GM10248 (cell line): ENCODE measurements at regions not wholly inside any gene's neighbourhood (a gene's known extent, or its start where the extent isn't known, plus 50 kb on each side); places are given as distances from the start of the nearest gene placed in this dataset.

ENCODE experiments used
- CTCF ChIA-PET: fragments of 300-600 bp; sonication (Branson Sonifier 250); formaldehyde crosslinking; extraction: SDS; loops from one replicate; lab custom pipeline; 2021; ENCODE audit warnings: antibody characterized with exemption; lab: Yijun Ruan, JAX
- POLR2A ChIA-PET: fragments of 350-650 bp; sonication (Branson Sonifier 250); formaldehyde crosslinking; extraction: SDS; loops from one replicate; lab custom pipeline; 2020; ENCODE audit warnings: antibody characterized with exemption; lab: Yijun Ruan, JAX
- DNase-seq: peaks from one replicate; pipeline ENCODE4 v3.0.0; 2012; ENCODE audit errors: extremely low spot score
- TF ChIP-seq, protein P1 (sequence below): IDR thresholded peaks from 2 replicates; pipeline ENCODE4 v1.5.1; 2012; ENCODE audit warnings: mild to moderate bottlenecking, low read depth; ENCODE audit errors: extremely low read depth, missing control alignments, control extremely low read depth

DNA sequence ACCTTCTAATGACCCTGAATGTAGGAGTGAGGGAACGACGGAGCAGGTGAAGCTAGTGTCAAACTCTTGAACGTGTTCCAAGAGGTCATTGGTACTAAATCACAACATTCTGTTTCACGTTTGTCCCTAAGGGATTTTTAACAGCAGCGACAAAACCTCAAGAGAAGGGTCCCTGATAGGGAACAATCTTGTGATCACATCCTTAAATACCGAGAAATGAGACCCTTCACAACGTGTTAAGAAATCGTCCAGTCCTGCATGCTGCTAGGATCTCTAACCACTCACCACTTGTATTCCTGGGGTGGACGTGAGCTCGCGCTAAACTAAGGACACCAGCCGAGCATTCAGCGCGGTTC is 134.1 kb upstream of the KRAS start:
- POLR2A ChIA-PET = interaction anchor here (0.5 kb wide), 1 partner anchor 1397 kb away, joined by 3 read pairs; no protein-coding TSS in a partner anchor
- CTCF ChIA-PET = interaction anchor here (1.0 to 3.3 kb wide), 2 partner anchors 10 to 17 kb away, joined by 4 to 12 read pairs; no protein-coding TSS in a partner anchor
- no peak for DNase-seq
- TF ChIP-seq, protein P1, sequence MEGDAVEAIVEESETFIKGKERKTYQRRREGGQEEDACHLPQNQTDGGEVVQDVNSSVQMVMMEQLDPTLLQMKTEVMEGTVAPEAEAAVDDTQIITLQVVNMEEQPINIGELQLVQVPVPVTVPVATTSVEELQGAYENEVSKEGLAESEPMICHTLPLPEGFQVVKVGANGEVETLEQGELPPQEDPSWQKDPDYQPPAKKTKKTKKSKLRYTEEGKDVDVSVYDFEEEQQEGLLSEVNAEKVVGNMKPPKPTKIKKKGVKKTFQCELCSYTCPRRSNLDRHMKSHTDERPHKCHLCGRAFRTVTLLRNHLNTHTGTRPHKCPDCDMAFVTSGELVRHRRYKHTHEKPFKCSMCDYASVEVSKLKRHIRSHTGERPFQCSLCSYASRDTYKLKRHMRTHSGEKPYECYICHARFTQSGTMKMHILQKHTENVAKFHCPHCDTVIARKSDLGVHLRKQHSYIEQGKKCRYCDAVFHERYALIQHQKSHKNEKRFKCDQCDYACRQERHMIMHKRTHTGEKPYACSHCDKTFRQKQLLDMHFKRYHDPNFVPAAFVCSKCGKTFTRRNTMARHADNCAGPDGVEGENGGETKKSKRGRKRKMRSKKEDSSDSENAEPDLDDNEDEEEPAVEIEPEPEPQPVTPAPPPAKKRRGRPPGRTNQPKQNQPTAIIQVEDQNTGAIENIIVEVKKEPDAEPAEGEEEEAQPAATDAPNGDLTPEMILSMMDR = no peak

DNA sequence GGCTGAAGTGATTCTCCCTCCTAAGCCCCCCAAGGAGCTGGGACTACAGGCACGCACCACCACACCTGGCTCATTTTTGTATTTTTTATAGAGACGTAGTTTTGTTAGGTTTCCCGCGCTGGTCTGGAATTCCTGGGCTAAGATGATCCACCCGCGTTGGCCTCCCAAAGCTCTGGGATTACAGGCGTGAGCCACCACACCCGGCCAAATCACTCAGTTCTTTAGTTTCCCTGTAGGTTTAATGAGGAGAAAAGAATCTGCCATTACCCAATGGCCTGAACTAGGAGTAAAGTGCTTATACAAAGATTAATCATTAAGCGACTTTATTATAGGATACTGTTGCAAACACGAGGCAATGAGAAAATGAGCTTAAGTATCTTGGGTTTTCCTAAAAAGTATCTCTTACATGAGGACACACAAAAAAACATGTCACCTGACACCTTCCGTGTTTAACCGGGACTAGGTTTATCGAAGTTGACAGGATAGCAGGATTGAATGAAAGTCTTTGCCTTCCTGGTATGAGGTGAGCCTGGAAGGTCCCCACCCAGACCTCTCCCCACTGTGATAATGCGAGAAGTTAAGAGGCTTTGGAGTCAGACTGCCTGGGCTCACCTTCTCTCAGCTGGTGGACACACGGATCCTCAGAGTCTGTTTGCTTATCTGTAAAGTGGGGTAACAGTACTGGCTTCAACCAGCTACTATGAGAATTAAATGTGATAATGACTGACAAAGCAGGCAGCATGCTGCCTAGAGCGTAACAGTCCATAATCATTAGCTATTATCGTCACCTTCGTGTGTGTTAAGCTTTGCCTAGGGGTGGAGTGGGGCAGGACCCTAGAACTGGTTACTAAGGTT is 133.5 kb upstream of the KRAS start:
- no peak for DNase-seq
- TF ChIP-seq, protein P1 = no peak
- POLR2A ChIA-PET = no interaction called here
- CTCF ChIA-PET = interaction anchor here (1.0 to 3.3 kb wide), 6 partner anchors 9 to 393 kb away, joined by 3 to 12 read pairs (median 5); no protein-coding TSS in a partner anchor

DNA sequence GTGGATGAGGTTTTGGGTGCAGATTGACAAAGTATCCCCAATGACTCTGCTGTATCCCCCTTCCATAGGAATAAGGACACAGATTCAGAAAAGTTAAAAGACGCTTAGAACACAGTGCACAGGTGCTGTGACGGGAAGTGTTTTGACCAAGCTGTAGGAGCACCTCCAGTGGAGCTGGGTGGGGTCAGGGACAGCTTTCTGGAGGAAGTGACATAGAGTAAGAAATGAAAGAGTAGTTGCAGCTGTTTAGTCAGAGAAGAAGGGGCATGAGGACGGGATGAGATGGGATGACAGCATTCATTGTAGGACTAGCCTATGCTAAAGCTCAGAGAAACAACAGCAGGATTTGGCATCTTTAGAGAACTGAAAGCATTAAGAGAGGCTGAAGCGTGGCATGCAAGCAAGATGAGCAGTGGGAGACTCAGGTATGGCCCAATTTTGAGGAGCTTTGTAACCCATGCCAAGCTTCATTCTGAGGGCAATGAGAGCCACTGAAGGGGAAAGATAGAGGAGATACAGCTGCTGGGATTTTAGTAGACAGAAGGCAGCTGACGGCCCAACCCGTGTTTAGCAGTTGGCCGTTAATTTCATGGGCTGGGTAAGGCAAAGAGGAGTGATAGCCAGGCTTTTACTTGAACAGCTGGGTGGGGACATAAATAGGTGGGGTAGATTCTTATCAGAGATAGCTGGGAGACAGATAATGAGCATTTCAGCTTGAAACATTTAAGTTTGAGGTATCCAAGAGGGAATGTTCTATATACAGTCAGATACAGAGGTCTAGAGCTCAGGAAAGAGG is 131.8 kb upstream of the KRAS start:
- ChIA-PET POLR2A (interaction anchor here (0.8 to 1.3 kb wide), 2 partner anchors 14 to 132 kb away, joined by 3 to 4 read pairs; partner anchors contain the start of gene KRAS), CTCF (interaction anchor here (1.0 to 3.3 kb wide), 7 partner anchors 10 to 391 kb away, joined by 3 to 12 read pairs (median 5); no protein-coding TSS in a partner anchor)
- TF ChIP-seq, protein P1 = no peak

DNA sequence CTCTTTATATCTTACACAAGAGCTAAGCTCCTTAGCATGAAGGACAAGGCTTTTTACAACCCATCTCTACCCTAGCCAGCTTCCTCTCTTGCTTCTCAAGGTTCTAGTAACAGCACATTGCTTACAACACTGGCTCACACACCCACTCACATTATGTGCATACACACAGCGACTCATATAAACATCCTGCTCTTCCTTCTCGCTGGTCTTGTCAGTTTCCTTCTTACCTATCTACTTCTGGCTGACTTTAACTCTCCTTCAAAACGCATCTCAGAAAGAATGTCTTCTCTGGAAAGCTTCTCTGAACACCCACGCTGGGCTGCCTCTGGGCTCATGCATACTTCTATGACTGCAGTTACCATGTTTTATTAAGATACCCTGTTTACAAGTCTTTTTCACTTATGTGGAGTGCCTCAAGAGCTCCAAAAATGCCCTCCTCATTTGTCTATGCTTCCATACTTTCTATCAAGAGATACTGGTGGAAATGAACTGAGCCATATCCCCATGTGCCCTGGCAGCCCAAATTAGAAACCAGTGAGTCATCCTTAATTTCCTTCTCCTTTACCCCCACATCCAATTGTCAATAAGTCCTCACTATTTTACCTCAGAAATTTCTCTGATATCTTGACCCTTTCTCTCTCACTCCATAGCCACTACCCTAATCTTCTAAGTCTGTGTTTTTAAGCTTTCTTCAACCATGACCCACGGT is 126.9 kb upstream of the KRAS start:
- ChIA-PET CTCF (interaction anchor here (0.8 to 1.5 kb wide), 2 partner anchors 10 kb away, joined by 3 to 6 read pairs; no protein-coding TSS in a partner anchor), POLR2A (no interaction called here)
- no peak for DNase-seq
- TF ChIP-seq, protein P1 = no peak

More for the DNA sequence above, 131.8 kb upstream of the KRAS start:
- no peak for DNase-seq

DNA sequence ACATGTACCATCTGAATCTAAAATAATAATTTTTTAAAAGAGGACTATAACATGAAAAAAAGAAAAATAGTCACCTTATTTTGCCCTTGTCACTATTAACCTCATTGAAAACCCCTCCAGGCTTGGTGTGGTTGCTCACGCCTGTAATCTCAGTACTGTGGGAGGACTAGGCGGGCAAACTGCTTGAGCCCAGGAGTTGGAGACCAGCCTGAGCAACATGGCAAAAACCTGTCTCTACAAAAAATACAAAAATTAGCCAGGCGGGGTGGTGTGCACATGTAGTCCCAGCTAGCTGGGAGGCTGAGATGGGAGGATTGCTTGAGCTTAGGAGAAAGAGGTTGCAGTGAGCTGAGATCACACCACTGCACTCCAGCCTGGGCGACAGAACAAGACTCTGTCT is 126.3 kb upstream of the KRAS start:
- TF ChIP-seq, protein P1 = no peak
- ChIA-PET POLR2A (no interaction called here), CTCF (interaction anchor here (0.8 to 1.3 kb wide), 2 partner anchors 10 kb away, joined by 3 to 4 read pairs; no protein-coding TSS in a partner anchor)
- DNase-seq = no peak
